HCT116 (cell line): ENCODE measurements at regions not wholly inside any gene's neighbourhood (a gene's known extent, or its start where the extent isn't known, plus 50 kb on each side); places are given as distances from the start of the nearest gene placed in this dataset.

Experiments
- ATAC-seq: fragments of 200-7000 bp; cut with Tn5 transposase; 2 replicates; pipeline ENCODE4 v1.9.1; 2020; ENCODE audit warnings: mild to moderate bottlenecking, moderate library complexity
- BruUV-seq: library from RNA; stranded (reverse); fragments of 400-500 nt; replicated peaks from 2 replicates; lab custom pipeline; 2021; lab: Mats Ljungman, UMichigan
- CTCF ChIA-PET: fragments of 300-600 bp; sonication (Branson Sonifier 250); formaldehyde crosslinking; loops from one replicate; lab custom pipeline; 2021; ENCODE audit warnings: antibody characterized with exemption; lab: Charles Lee
- POLR2A ChIA-PET: fragments of 300-600, 350-600 bp; sonication (Branson Sonifier 250); formaldehyde crosslinking; loops from one replicate; lab custom pipeline; 2021; ENCODE audit warnings: antibody characterized with exemption; lab: Charles Lee
- RAD21 ChIA-PET, 2 experiments: fragments of 300-600 bp; sonication (Branson Sonifier 250); formaldehyde crosslinking; loops; one replicate each; lab custom pipeline; 2023; ENCODE audit warnings: low total read pairs in 2 of 2; ENCODE audit not compliant: uncharacterized antibody in 2 of 2, unreplicated experiment in 2 of 2, low non-redundant PET in 1 of 2; lab: Charles Lee
- DNase-seq: peaks from one replicate; pipeline ENCODE4 v3.0.0-alpha.2; 2010; ENCODE audit warnings: low read depth, low spot score
- H2AFZ ChIP-seq: fragments of 200-600 bp; shearing (Covaris generic), sonication (generic); 2 replicates; pipeline ENCODE4 v1.6.1; 2017; ENCODE audit warnings: low read depth, mixed run types, mixed read lengths, antibody characterized with exemption, low read length; ENCODE audit not compliant: poor library complexity, severe bottlenecking
- H3K27ac ChIP-seq: 2 replicates; pipeline ENCODE4 v1.5.1; 2012; ENCODE audit warnings: low read depth, low read length
- H3K27me3 ChIP-seq: fragments of 200-600 bp; sonication (generic); 2 replicates; pipeline ENCODE4 v1.6.1; 2016; ENCODE audit warnings: mixed run types, low read length, mixed read lengths; ENCODE audit not compliant: insufficient read depth
- H3K36me3 ChIP-seq, 2 experiments: fragments of 200-500 bp in 1 of 2; fragments of 200-600 bp in 1 of 2; sonication (Bioruptor generic) in 1 of 2; sonication (generic) in 1 of 2; 2 replicates each; pipeline versions ENCODE4 v1.5.1 to v1.6.1; 2014 to 2016; ENCODE audit warnings: low read length in 2 of 2, inconsistent platforms in 1 of 2, mixed read lengths in 1 of 2, mixed run types in 1 of 2; ENCODE audit not compliant: insufficient read depth in 2 of 2, control insufficient read depth in 1 of 2
- H3K4me1 ChIP-seq, 2 experiments: fragments of 200-600 bp in 1 of 2; sonication (generic) in 1 of 2; 2 replicates each; pipeline versions ENCODE4 v1.5.1 to v1.6.1; 2012 to 2017; ENCODE audit warnings: low read length in 2 of 2, inconsistent platforms in 1 of 2, mild to moderate bottlenecking in 1 of 2, mixed read lengths in 1 of 2, mixed run types in 1 of 2, moderate library complexity in 1 of 2; ENCODE audit not compliant: insufficient read depth in 2 of 2, control insufficient read depth in 1 of 2
- H3K4me2 ChIP-seq: fragments of 200-600 bp; sonication (generic); 2 replicates; pipeline ENCODE4 v1.6.1; 2017; ENCODE audit warnings: mixed run types, low read length, mixed read lengths
- H3K4me3 ChIP-seq, 2 experiments: fragments of 200-600 bp in 1 of 2; sonication (generic) in 1 of 2; replicated peaks in 1 of 2; 2 replicates each; pipeline ENCODE4 v1.5.1; 2011 to 2016; ENCODE audit warnings: low read length in 2 of 2, control low read depth in 1 of 2, low read depth in 1 of 2, mild to moderate bottlenecking in 1 of 2, mixed read lengths in 1 of 2, mixed run types in 1 of 2
- H3K79me2 ChIP-seq: fragments of 200-600 bp; sonication (generic); 2 replicates; pipeline ENCODE4 v1.6.1; 2017; ENCODE audit warnings: mild to moderate bottlenecking, mixed run types, low read length, moderate library complexity, mixed read lengths; ENCODE audit not compliant: insufficient read depth
- H3K9ac ChIP-seq: fragments of 200-600 bp; sonication (generic); 2 replicates; pipeline ENCODE4 v1.6.1; 2016; ENCODE audit warnings: low read length, mixed read lengths
- H3K9me2 ChIP-seq: fragments of 200-600 bp; sonication (generic), shearing (Covaris generic); 2 replicates; pipeline ENCODE4 v1.6.1; 2017; ENCODE audit warnings: mixed run types, mild to moderate bottlenecking, moderate library complexity; ENCODE audit not compliant: insufficient read depth
- H3K9me3 ChIP-seq, 2 experiments: fragments of 200-500 bp in 1 of 2; fragments of 200-600 bp in 1 of 2; sonication (Bioruptor generic) in 1 of 2; sonication (generic) in 1 of 2; 2 replicates each; pipeline ENCODE4 v1.6.1; 2014 to 2017; ENCODE audit warnings: low read length in 2 of 2, mixed read lengths in 2 of 2, inconsistent platforms in 1 of 2, low read depth in 1 of 2, mild to moderate bottlenecking in 1 of 2, mixed run types in 1 of 2, moderate library complexity in 1 of 2; ENCODE audit not compliant: control insufficient read depth in 1 of 2, insufficient read depth in 1 of 2
- H4K20me1 ChIP-seq: fragments of 200-600 bp; sonication (generic), shearing (Covaris generic); 2 replicates; pipeline ENCODE4 v1.6.1; 2017; ENCODE audit warnings: mixed run types, mild to moderate bottlenecking, moderate library complexity; ENCODE audit not compliant: insufficient read depth
- EZH2 ChIP-seq: fragments of 200-600 bp; sonication (generic); IDR thresholded peaks from 2 replicates; pipeline ENCODE4 v1.6.1; 2017; ENCODE audit warnings: antibody characterized with exemption, mixed run types
- EZH2phosphoT487 ChIP-seq: fragments of 200-600 bp; IDR thresholded peaks from 2 replicates; pipeline ENCODE4 v1.6.1; 2018; ENCODE audit warnings: antibody characterized with exemption, borderline replicate concordance
- FOSL1 ChIP-seq: IDR thresholded peaks from 2 replicates; pipeline ENCODE4 v1.6.1; 2012; ENCODE audit warnings: low read depth
- POLR2A ChIP-seq: IDR thresholded peaks from 2 replicates; pipeline ENCODE4 v1.7.0; 2011; ENCODE audit warnings: borderline replicate concordance; ENCODE audit not compliant: insufficient read depth, insufficient read length; ENCODE audit errors: extremely low read depth
- POLR2AphosphoS5 ChIP-seq: IDR thresholded peaks from 2 replicates; pipeline ENCODE4 v1.6.1; 2011; ENCODE audit warnings: mild to moderate bottlenecking, low read depth, low read length, moderate library complexity
- RAD21 ChIP-seq: IDR thresholded peaks from 2 replicates; pipeline ENCODE4 v1.6.1; 2012; ENCODE audit warnings: low read depth, mild to moderate bottlenecking
- ZFX ChIP-seq: fragments of 450-650 bp; IDR thresholded peaks from 2 replicates; pipeline ENCODE4 v1.6.1; 2017
- intact Hi-C: fragments of 100-400 bp; cut with micrococcal nuclease; formaldehyde crosslinking; loops from 2 replicates; pipeline ENCODE4 v1.10.0; 2022
- TF ChIP-seq, protein P1 (sequence below): IDR thresholded peaks from 2 replicates; pipeline ENCODE4 v1.6.1; 2012
- TF ChIP-seq, protein P2 (sequence below), 3 experiments: fragments of 200-600 bp in 1 of 3; sonication (generic) in 1 of 3; IDR thresholded peaks in 2 of 3; conservative IDR thresholded peaks in 1 of 3; 2 replicates each; pipeline ENCODE4 v1.5.1; 2012 to 2017; ENCODE audit warnings: low read depth in 2 of 3, low read length in 2 of 3, antibody characterized with exemption in 1 of 3, borderline replicate concordance in 1 of 3, control low read depth in 1 of 3, mild to moderate bottlenecking in 1 of 3, mixed read lengths in 1 of 3, mixed run types in 1 of 3, moderate library complexity in 1 of 3; ENCODE audit not compliant: insufficient read depth in 1 of 3

GRCh38 chr12:89038831-89039512 lies 313.3 kb downstream of the DUSP6 start:
- Histone ChIP-seq H3K4me2 (no peak overlapping the region), H4K20me1 (no peaks in the 10 kb centered on the region), H3K36me3 (no peaks in the 10 kb centered on the region), H3K9me2 (no peaks in the 10 kb centered on the region), H3K79me2 (no peaks in the 10 kb centered on the region), H3K4me1 (no peaks in the 10 kb centered on the region), H3K9ac (no peak overlapping the region), H3K9me3 (no peaks in the 10 kb centered on the region), H2AFZ (no peak overlapping the region), H3K27ac (no peak overlapping the region)
- BruUV-seq, result no TSS peak
- CTCF ChIA-PET, result interaction anchor here (0.9 kb wide), 1 partner anchor 486 kb away, joined by 3 read pairs; the partner anchor contains the start of gene GALNT4
- DNase-seq, result no peak
- POLR2A ChIA-PET, result no interaction called here
- RAD21 ChIA-PET, result no interaction called here
- no peak for TF ChIP-seq POLR2A
- TF ChIP-seq POLR2AphosphoS5, result no peak
- TF ChIP-seq ZFX, result no peak
- TF ChIP-seq, protein P1, sequence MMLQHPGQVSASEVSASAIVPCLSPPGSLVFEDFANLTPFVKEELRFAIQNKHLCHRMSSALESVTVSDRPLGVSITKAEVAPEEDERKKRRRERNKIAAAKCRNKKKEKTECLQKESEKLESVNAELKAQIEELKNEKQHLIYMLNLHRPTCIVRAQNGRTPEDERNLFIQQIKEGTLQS, result no peak
- TF ChIP-seq, protein P2, sequence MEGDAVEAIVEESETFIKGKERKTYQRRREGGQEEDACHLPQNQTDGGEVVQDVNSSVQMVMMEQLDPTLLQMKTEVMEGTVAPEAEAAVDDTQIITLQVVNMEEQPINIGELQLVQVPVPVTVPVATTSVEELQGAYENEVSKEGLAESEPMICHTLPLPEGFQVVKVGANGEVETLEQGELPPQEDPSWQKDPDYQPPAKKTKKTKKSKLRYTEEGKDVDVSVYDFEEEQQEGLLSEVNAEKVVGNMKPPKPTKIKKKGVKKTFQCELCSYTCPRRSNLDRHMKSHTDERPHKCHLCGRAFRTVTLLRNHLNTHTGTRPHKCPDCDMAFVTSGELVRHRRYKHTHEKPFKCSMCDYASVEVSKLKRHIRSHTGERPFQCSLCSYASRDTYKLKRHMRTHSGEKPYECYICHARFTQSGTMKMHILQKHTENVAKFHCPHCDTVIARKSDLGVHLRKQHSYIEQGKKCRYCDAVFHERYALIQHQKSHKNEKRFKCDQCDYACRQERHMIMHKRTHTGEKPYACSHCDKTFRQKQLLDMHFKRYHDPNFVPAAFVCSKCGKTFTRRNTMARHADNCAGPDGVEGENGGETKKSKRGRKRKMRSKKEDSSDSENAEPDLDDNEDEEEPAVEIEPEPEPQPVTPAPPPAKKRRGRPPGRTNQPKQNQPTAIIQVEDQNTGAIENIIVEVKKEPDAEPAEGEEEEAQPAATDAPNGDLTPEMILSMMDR (IDR thresholded peaks at IDR 0.05 in 2 of 3, conservative IDR thresholded peaks at IDR 0.05 in 1 of 3; ENCODE audit: borderline replicate concordance in 1 of 3, insufficient read depth in 1 of 3, low read depth in 2 of 3, low read length in 2 of 3), result no peak
- no peak for TF ChIP-seq FOSL1
- no peak for TF ChIP-seq EZH2
- TF ChIP-seq EZH2phosphoT487, result no peak
- no peak for TF ChIP-seq RAD21
- TF ChIP-seq, all 23 proteins: peak for 0
- Histone ChIP-seq H3K27me3 (no peaks in the 10 kb centered on the region), H3K4me3 (no peak overlapping the region)
- intact Hi-C loops, result no loop called here
- no peak for ATAC-seq
